SK-N-SH (cell line): ENCODE measurements at regions not wholly inside any gene's neighbourhood (a gene's known extent, or its start where the extent isn't known, plus 50 kb on each side); places are given as distances from the start of the nearest gene placed in this dataset.

Experiments
- CTCF ChIA-PET: fragments of 300-600, 350-600 bp; formaldehyde crosslinking; extraction: SDS; loops from one replicate; lab custom pipeline; 2021; lab: Yijun Ruan, JAX
- POLR2A ChIA-PET: fragments of 350-600 bp; sonication (Branson Sonifier 250); formaldehyde crosslinking; extraction: SDS; loops from one replicate; lab custom pipeline; 2020; ENCODE audit warnings: antibody characterized with exemption, inconsistent platforms; lab: Yijun Ruan, JAX
- DNase-seq: peaks from one replicate; pipeline ENCODE4 v3.0.0; 2012
- H2AFZ ChIP-seq: fragments of 200-600 bp; sonication (generic); 2 replicates; pipeline ENCODE4 v1.8.1; 2016; ENCODE audit warnings: antibody characterized with exemption, mild to moderate bottlenecking, low read depth
- H3F3A ChIP-seq: fragments of 200-600 bp; sonication (generic); replicated peaks from 2 replicates; pipeline ENCODE3; 2016; ENCODE audit warnings: antibody characterized with exemption, mild to moderate bottlenecking; ENCODE audit not compliant: insufficient read depth
- H3K27ac ChIP-seq, 2 experiments: fragments of 200-500 bp in 1 of 2; fragments of 200-600 bp in 1 of 2; sonication (Bioruptor generic) in 1 of 2; sonication (generic), shearing (Covaris generic) in 1 of 2; 2 replicates each; pipeline versions ENCODE4 v1.5.1 to v1.6.1; 2014 to 2016; ENCODE audit warnings: low read depth in 2 of 2, inconsistent platforms in 1 of 2, low read length in 1 of 2, mild to moderate bottlenecking in 1 of 2, mixed read lengths in 1 of 2
- H3K27me3 ChIP-seq: fragments of 200-600 bp; sonication (generic), shearing (Covaris generic); 2 replicates; pipeline ENCODE4 v1.6.1; 2016; ENCODE audit warnings: mixed run types; ENCODE audit not compliant: insufficient read depth
- H3K36me3 ChIP-seq, 2 experiments: fragments of 200-500 bp in 1 of 2; fragments of 200-600 bp in 1 of 2; sonication (Bioruptor generic) in 1 of 2; sonication (generic) in 1 of 2; replicated peaks in 1 of 2; 2 replicates each; pipeline versions ENCODE3 to v1.5.1; 2014 to 2016; ENCODE audit warnings: low read length in 1 of 2, mild to moderate bottlenecking in 1 of 2; ENCODE audit not compliant: insufficient read depth in 2 of 2, control insufficient read depth in 1 of 2
- H3K4me1 ChIP-seq, 2 experiments: fragments of 200-500 bp in 1 of 2; fragments of 200-600 bp in 1 of 2; sonication (Bioruptor generic) in 1 of 2; sonication (generic), shearing (Covaris generic) in 1 of 2; 2 replicates each; pipeline versions ENCODE4 v1.5.1 to v1.6.1; 2014 to 2016; ENCODE audit warnings: low read depth in 1 of 2, low read length in 1 of 2, mixed run types in 1 of 2; ENCODE audit not compliant: insufficient read depth in 2 of 2, control insufficient read depth in 1 of 2
- H3K4me2 ChIP-seq: fragments of 200-600 bp; sonication (generic), shearing (Covaris generic); 2 replicates; pipeline ENCODE4 v1.6.1; 2017; ENCODE audit warnings: mixed run types
- H3K4me3 ChIP-seq, 2 experiments: fragments of 200-500 bp in 1 of 2; fragments of 200-600 bp in 1 of 2; sonication (Bioruptor generic) in 1 of 2; sonication (generic), shearing (Covaris generic) in 1 of 2; 2 replicates each; pipeline versions ENCODE4 v1.5.1 to v1.8.1; 2014 to 2016; ENCODE audit warnings: low read depth in 2 of 2, inconsistent platforms in 1 of 2, low read length in 1 of 2, mild to moderate bottlenecking in 1 of 2, mixed read lengths in 1 of 2, moderate library complexity in 1 of 2
- H3K79me2 ChIP-seq: fragments of 200-600 bp; sonication (generic); 2 replicates; pipeline ENCODE4 v1.8.1; 2017; ENCODE audit warnings: mild to moderate bottlenecking; ENCODE audit not compliant: insufficient read depth
- H3K9ac ChIP-seq: fragments of 200-600 bp; sonication (generic); 2 replicates; pipeline ENCODE4 v1.6.1; 2017; ENCODE audit warnings: mixed run types
- H3K9me2 ChIP-seq: fragments of 200-600 bp; sonication (generic); 2 replicates; pipeline ENCODE4 v1.6.1; 2017; ENCODE audit warnings: mixed run types
- H3K9me3 ChIP-seq: fragments of 200-600 bp; sonication (generic); 2 replicates; pipeline ENCODE4 v1.6.1; 2017; ENCODE audit warnings: mixed run types, mild to moderate bottlenecking, moderate library complexity
- H4K20me1 ChIP-seq: fragments of 200-600 bp; sonication (generic); 2 replicates; pipeline ENCODE4 v1.6.1; 2017; ENCODE audit warnings: mild to moderate bottlenecking, mixed run types; ENCODE audit not compliant: insufficient read depth
- CHD2 ChIP-seq: fragments of 150-350 bp; IDR thresholded peaks from 2 replicates; pipeline ENCODE4 v1.6.1; 2018; ENCODE audit warnings: low read length; ENCODE audit not compliant: partially characterized antibody
- ELF1 ChIP-seq: IDR thresholded peaks from 2 replicates; pipeline ENCODE4 v1.4.0; 2012
- EP300 ChIP-seq, 2 experiments: IDR thresholded peaks; 2 replicates each; pipeline versions ENCODE4 v1.4.0 to v1.6.1; 2012; ENCODE audit warnings: borderline replicate concordance in 1 of 2, low read depth in 1 of 2, low read length in 1 of 2
- EZH2phosphoT487 ChIP-seq: fragments of 200-600 bp; sonication (generic); IDR thresholded peaks from 2 replicates; pipeline ENCODE4 v1.6.1; 2017; ENCODE audit warnings: low read depth, mixed run types, mild to moderate bottlenecking, antibody characterized with exemption, moderate library complexity, borderline replicate concordance
- FOXM1 ChIP-seq: IDR thresholded peaks from 2 replicates; pipeline ENCODE4 v1.4.0; 2012; ENCODE audit warnings: low read depth, mild to moderate bottlenecking
- GABPA ChIP-seq: IDR thresholded peaks from 2 replicates; pipeline ENCODE4 v1.4.0; 2012; ENCODE audit warnings: low read depth, mild to moderate bottlenecking
- MAX ChIP-seq: IDR thresholded peaks from 2 replicates; pipeline ENCODE4 v1.4.0; 2012; ENCODE audit warnings: low read depth
- MEF2A ChIP-seq: IDR thresholded peaks from 2 replicates; pipeline ENCODE4 v1.4.0; 2012; ENCODE audit warnings: low read depth, borderline replicate concordance
- NRF1 ChIP-seq: IDR thresholded peaks from 2 replicates; pipeline ENCODE4 v1.6.1; 2012; ENCODE audit warnings: low read depth, mild to moderate bottlenecking, low read length
- POLR2AphosphoS5 ChIP-seq: IDR thresholded peaks from 2 replicates; pipeline ENCODE4 v1.6.1; 2012; ENCODE audit warnings: low read depth, low read length
- RAD21 ChIP-seq: IDR thresholded peaks from 2 replicates; pipeline ENCODE4 v1.6.1; 2012; ENCODE audit warnings: mild to moderate bottlenecking, low read length
- RXRA ChIP-seq: IDR thresholded peaks from 2 replicates; pipeline ENCODE4 v1.4.0; 2012; ENCODE audit warnings: low read depth, mild to moderate bottlenecking, borderline replicate concordance
- TAF1 ChIP-seq: IDR thresholded peaks from 2 replicates; pipeline ENCODE4 v1.6.1; 2012; ENCODE audit warnings: low read depth, mild to moderate bottlenecking, low read length, moderate library complexity, borderline replicate concordance
- TEAD4 ChIP-seq: IDR thresholded peaks from 2 replicates; pipeline ENCODE4 v1.4.0; 2012; ENCODE audit warnings: mild to moderate bottlenecking, borderline replicate concordance; ENCODE audit not compliant: insufficient read depth
- YY1 ChIP-seq: IDR thresholded peaks from 2 replicates; pipeline ENCODE4 v1.4.0; 2012; ENCODE audit warnings: low read depth, mild to moderate bottlenecking
- WGBS: methylation state at CpG from one replicate; pipeline ENCODE4 v1.1.6; 2017; ENCODE audit warnings: low lambda C conversion rate; 5-methylcytosine and 5-hydroxymethylcytosine counted together
- TF ChIP-seq, protein P1 (sequence below): fragments of 150-350 bp; IDR thresholded peaks from 2 replicates; pipeline ENCODE4 v1.6.1; 2017; ENCODE audit warnings: antibody characterized with exemption, low read length, low read depth, borderline replicate concordance
- TF ChIP-seq, protein P2 (sequence below): IDR thresholded peaks from 2 replicates; pipeline ENCODE4; 2012
- TF ChIP-seq, protein P3 (sequence below): fragments of 200-600 bp; sonication (generic); IDR thresholded peaks from 2 replicates; pipeline ENCODE4 v1.6.1; 2017; ENCODE audit warnings: antibody characterized with exemption, mild to moderate bottlenecking, moderate library complexity

DNA sequence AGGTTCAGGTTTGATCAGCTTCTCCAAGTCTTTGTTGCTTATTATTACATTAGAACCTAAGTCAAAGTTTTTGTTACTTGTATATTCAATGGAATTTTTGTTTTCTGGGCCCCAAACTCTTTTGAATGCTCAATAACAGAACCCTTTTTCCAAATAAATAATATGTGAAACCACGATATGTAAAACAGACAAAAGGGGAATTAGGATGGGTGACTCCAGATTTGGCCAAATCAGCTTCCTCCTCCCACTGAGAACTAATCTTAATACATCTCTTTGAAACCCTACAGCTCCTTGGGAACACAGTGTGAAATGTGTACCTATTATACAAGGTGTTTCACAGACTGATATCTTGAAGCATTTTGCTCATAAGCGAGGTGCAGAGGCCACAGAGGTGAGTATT lies 67.0 kb upstream of the TNFSF18 start (continued):
- no peak for TF ChIP-seq RAD21
- TF ChIP-seq FOXM1: no peak
- no peak for TF ChIP-seq ELF1

GRCh38 chr1:173117108-173117633 lies 66.4 kb upstream of the TNFSF18 start:
- H3K9me2 ChIP-seq: no peaks in the 10 kb centered on the region
- no peaks in the 10 kb centered on the region for H3K9me3 ChIP-seq
- H3K4me2 ChIP-seq: no peak overlapping the region
- no peak for DNase-seq
- POLR2A ChIA-PET: no interaction called here
- H2AFZ ChIP-seq: no peak overlapping the region
- H3K27ac ChIP-seq: no peak overlapping the region
- no peak overlapping the region for H3K9ac ChIP-seq
- no peak for TF ChIP-seq MEF2A
- no peak for TF ChIP-seq RXRA
- no peak for TF ChIP-seq MAX
- no peak for TF ChIP-seq TEAD4
- no peak for TF ChIP-seq YY1
- TF ChIP-seq ELF1: no peak
- no peak for TF ChIP-seq TAF1
- TF ChIP-seq NRF1: no peak
- TF ChIP-seq, protein P1, sequence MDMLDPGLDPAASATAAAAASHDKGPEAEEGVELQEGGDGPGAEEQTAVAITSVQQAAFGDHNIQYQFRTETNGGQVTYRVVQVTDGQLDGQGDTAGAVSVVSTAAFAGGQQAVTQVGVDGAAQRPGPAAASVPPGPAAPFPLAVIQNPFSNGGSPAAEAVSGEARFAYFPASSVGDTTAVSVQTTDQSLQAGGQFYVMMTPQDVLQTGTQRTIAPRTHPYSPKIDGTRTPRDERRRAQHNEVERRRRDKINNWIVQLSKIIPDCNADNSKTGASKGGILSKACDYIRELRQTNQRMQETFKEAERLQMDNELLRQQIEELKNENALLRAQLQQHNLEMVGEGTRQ: no peak
- no peak for TF ChIP-seq FOXM1
- no peaks in the 10 kb centered on the region for H3K36me3 ChIP-seq
- H3K79me2 ChIP-seq: no peaks in the 10 kb centered on the region
- no peak overlapping the region for H3K4me3 ChIP-seq
- H3K4me1 ChIP-seq: peaks cover 0 to 3% of the 10 kb centered on the region in 2 experiments; a peak in 2 of 4 replicates
- no peaks in the 10 kb centered on the region for H3F3A ChIP-seq
- no peaks in the 10 kb centered on the region for H3K27me3 ChIP-seq
- H4K20me1 ChIP-seq: no peaks in the 10 kb centered on the region
- WGBS: 23% methylated on average over 1 of the region's 1 CpG
- CTCF ChIA-PET: no interaction called here

GRCh38 chr1:173114346-173114745 lies 63.6 kb upstream of the TNFSF18 start:
- ChIA-PET CTCF (no interaction called here), POLR2A (no interaction called here)
- H3K9me3 ChIP-seq: no peaks in the 10 kb centered on the region
- 50% methylated on average over 2 of the region's 2 CpGs for WGBS
- H3K4me2 ChIP-seq: no peak overlapping the region
- H3K27ac ChIP-seq: no peak overlapping the region
- TF ChIP-seq EZH2phosphoT487 (no peak), TAF1 (no peak), EP300 (IDR thresholded peaks at IDR 0.05; ENCODE audit: borderline replicate concordance in 1 of 2, low read depth in 1 of 2, low read length in 1 of 2) (no peak), RAD21 (no peak), POLR2AphosphoS5 (no peak), FOXM1 (no peak), GABPA (no peak), CHD2 (no peak), RXRA (no peak)
- TF ChIP-seq, protein P2, sequence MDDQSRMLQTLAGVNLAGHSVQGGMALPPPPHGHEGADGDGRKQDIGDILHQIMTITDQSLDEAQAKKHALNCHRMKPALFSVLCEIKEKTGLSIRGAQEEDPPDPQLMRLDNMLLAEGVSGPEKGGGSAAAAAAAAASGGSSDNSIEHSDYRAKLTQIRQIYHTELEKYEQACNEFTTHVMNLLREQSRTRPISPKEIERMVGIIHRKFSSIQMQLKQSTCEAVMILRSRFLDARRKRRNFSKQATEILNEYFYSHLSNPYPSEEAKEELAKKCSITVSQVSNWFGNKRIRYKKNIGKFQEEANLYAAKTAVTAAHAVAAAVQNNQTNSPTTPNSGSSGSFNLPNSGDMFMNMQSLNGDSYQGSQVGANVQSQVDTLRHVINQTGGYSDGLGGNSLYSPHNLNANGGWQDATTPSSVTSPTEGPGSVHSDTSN: no peak
- TF ChIP-seq, protein P3, sequence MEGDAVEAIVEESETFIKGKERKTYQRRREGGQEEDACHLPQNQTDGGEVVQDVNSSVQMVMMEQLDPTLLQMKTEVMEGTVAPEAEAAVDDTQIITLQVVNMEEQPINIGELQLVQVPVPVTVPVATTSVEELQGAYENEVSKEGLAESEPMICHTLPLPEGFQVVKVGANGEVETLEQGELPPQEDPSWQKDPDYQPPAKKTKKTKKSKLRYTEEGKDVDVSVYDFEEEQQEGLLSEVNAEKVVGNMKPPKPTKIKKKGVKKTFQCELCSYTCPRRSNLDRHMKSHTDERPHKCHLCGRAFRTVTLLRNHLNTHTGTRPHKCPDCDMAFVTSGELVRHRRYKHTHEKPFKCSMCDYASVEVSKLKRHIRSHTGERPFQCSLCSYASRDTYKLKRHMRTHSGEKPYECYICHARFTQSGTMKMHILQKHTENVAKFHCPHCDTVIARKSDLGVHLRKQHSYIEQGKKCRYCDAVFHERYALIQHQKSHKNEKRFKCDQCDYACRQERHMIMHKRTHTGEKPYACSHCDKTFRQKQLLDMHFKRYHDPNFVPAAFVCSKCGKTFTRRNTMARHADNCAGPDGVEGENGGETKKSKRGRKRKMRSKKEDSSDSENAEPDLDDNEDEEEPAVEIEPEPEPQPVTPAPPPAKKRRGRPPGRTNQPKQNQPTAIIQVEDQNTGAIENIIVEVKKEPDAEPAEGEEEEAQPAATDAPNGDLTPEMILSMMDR: no peak
- TF ChIP-seq, protein P1: no peak
- TF ChIP-seq, all 33 proteins: peak for 0
- no peaks in the 10 kb centered on the region for H3K36me3 ChIP-seq
- H3K27me3 ChIP-seq: no peaks in the 10 kb centered on the region
- H3F3A ChIP-seq: no peaks in the 10 kb centered on the region
- DNase-seq: no peak
- H4K20me1 ChIP-seq: no peaks in the 10 kb centered on the region
- no peaks in the 10 kb centered on the region for H3K79me2 ChIP-seq
- no peaks in the 10 kb centered on the region for H3K9me2 ChIP-seq
- peaks cover 0 to 3% of the 10 kb centered on the region in 2 experiments; a peak in 1 of 4 replicates for H3K4me1 ChIP-seq
- H3K4me3 ChIP-seq: no peak overlapping the region
- no peak overlapping the region for H3K9ac ChIP-seq
- no peak overlapping the region for H2AFZ ChIP-seq
